ENCODE measurements at regions not wholly inside any gene's neighbourhood (a gene's known extent, or its start where the extent isn't known, plus 50 kb on each side); places are given as distances from the start of the nearest gene placed in this dataset.

DNA sequence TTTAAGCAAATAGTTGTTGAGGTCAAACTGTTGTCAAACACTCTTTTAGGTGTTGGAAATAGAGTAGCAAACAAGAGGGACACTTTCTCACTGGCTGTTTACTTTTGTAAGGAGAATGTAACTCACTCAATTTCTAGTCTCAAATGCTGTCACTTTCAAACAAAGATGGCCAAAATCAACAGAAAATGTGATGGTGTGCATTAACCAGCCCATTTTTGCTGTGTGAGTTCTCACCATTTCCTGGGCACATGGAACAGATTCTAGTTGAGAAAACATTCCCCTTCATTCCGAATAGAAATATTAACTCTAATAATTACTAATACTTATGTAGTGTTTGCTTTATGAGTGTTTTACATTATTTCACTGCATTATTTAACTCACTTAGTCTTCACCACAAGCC, 128.2 kb upstream of the XYLT1 start:
- TF ChIP-seq, protein P1, sequence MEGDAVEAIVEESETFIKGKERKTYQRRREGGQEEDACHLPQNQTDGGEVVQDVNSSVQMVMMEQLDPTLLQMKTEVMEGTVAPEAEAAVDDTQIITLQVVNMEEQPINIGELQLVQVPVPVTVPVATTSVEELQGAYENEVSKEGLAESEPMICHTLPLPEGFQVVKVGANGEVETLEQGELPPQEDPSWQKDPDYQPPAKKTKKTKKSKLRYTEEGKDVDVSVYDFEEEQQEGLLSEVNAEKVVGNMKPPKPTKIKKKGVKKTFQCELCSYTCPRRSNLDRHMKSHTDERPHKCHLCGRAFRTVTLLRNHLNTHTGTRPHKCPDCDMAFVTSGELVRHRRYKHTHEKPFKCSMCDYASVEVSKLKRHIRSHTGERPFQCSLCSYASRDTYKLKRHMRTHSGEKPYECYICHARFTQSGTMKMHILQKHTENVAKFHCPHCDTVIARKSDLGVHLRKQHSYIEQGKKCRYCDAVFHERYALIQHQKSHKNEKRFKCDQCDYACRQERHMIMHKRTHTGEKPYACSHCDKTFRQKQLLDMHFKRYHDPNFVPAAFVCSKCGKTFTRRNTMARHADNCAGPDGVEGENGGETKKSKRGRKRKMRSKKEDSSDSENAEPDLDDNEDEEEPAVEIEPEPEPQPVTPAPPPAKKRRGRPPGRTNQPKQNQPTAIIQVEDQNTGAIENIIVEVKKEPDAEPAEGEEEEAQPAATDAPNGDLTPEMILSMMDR (CRISPR knock-in tag; IDR thresholded peaks at IDR 0.05): no peak
- no peak for TF ChIP-seq ZNF549 (CRISPR knock-in tag; IDR thresholded peaks at IDR 0.05)
- no peak for TF ChIP-seq BRCA1 (CRISPR knock-in tag; IDR thresholded peaks at IDR 0.05)
- TF ChIP-seq YY1 (IDR thresholded peaks at IDR 0.05; ENCODE audit: insufficient read depth, insufficient replicate concordance, low read depth, low read length): no peak
- TF ChIP-seq ETS1 (CRISPR knock-in tag; IDR thresholded peaks at IDR 0.05): no peak

Measured in HepG2 (cell line).